GM21528 (cell line): ENCODE measurements at regions not wholly inside any gene's neighbourhood (a gene's known extent, or its start where the extent isn't known, plus 50 kb on each side); places are given as distances from the start of the nearest gene placed in this dataset.

Experiments used
- ATAC-seq: cut with Tn5 transposase; IDR thresholded peaks from one replicate; pipeline ENCODE4 v1.9.1; 2021; ENCODE audit warnings: mild to moderate bottlenecking, moderate library complexity; ENCODE audit not compliant: unreplicated experiment, low FRiP score

DNA sequence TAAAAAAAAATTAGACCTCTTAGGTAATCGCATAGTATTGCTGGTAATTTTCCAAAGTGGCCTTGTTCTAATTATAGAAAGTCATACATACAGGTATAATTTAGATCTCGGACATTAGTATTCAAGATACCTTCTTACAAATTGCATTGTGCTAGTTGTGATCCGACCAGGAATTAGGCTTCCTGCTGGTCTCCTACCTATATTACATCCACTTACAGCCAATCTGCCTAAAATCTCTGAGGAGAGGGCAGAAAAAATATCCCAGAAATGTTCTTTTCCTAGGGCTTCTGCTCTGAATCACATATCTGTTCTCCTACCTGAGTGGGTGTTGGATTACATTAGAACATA, 314.7 kb upstream of the GULP1 start:
- no peak for ATAC-seq

- no peak for ATAC-seq
These were observed 313.3 kb upstream of the GULP1 start for GRCh38 chr2:187978356-187978755.

DNA sequence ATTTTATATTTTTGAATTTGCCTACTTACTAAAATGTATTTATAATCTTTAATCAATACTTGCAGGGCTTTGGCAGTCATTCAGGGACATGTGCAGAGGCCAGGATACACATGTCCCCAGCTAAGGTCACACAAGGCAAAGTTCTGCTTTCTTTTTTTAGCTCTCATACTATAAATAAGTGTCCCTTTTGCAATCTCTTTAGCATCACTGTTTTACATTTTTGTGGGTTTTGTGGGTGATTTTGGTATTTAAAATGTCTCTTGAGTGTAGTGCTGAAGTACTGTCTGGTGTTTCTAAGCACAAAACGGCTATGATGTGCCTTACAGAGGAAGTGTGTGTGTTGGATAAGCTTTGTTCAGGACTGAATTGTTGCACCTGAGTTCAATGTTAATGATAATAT, 309.0 kb upstream of the GULP1 start:
- peak; percentile 92 for ATAC-seq

DNA sequence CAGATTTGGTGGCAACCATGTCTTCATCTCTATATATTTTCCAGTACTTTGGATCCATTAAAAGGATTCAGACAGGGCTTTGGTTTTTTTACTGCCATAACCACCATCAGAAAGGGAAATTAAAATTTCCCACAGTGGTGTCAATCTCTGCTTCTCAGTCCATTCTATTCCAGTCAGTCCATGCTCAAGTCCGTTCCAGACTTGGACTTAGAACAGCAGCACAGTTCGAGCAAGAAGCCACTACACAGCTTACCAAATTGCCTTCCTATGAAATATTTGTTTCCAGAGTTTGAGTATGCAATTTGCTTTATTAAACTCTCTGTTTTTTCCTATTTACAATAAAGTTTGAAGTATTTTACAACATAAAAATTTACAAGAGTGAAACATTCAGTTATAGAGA, 306.5 kb upstream of the GULP1 start:
- ATAC-seq: no peak

GRCh38 chr2:187985923-187986322, 305.8 kb upstream of the GULP1 start:
- ATAC-seq: no peak

DNA sequence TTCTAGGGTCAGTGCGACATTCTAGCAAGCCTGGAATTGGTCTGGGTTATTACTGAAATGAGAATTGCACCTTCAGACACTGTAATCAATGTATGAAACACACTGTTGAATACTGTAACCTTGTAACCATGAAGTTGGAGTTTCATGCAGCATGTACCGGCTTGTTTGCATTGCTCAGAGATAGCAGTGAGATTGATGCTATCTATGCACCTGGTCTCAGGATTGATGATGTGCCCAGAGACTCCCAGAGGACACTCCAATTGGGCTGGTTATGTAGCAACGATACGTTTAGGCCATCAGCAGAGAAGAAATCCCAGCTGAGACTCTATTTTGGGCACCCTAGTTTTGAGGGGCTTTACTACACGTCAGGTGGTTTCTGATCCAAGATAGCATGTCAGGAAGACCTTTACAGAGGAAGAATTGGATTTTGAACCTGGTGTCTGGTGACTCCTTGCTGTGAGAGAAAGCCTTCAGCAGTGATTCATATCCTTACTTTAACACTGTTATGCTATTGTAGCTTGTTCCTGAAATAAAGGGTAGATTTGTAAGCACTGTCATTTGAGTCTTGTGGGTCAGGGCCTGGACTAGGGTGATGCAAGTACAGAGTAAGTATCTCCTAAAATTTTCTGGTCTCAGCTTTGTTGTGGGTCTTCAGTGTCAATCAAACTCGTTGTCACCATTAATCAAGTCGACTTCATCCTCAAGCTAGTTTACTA, 305.1 kb upstream of the GULP1 start:
- ATAC-seq: no peak

DNA sequence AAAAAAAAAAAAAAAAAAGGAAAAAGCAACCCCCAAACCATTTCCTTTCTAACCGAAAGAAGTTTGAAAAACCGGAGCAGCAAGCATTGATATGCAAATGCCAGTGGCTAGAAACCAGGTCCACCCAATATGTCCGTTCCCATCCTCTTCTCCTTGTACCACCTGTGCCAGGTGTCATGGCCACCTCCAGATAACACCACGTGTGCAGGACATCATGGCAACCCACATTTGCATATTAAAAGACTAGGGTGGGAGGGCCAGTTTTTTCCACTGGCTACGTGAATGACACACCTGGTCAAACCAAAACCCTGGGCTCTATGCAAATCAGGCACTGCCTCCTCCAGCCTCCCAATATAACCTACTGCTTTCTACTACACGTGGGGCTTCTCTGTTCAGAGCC, 303.3 kb upstream of the GULP1 start:
- no peak for ATAC-seq

DNA sequence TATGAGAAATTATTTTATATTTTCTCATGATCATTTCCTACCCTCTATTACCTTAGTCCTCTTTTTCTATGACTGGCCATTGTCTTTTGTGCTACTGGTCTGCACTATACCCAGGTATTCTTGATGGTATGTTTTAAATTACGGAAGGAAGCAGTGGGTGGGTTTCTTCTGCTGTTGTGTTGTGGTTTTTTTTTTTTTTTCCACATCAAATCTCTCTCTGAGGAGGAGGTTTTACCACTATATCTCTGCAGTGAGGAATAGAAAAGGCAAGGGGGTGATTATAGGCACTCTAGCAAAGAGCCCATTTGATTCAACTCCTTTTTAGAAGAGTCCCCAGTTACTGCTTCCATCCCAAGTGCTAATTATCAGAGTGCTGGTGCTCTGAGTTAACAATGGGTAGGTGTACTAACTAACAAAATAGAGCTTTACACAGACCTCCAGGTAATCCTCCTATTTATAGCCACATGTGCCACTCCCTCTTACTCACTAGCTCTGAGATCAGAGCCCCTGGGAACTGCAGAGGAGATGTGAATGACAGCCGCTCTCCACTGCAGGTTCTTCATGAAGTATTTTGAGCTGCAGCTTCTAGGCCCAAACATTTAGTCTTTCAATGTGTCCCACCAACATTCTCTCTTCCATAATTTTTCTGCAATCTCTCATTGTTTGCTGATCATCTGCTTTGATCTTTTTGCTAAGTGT, 301.6 kb upstream of the GULP1 start:
- no peak for ATAC-seq

GRCh38 chr2:187991389-187991788, 300.3 kb upstream of the GULP1 start:
- no peak for ATAC-seq

DNA sequence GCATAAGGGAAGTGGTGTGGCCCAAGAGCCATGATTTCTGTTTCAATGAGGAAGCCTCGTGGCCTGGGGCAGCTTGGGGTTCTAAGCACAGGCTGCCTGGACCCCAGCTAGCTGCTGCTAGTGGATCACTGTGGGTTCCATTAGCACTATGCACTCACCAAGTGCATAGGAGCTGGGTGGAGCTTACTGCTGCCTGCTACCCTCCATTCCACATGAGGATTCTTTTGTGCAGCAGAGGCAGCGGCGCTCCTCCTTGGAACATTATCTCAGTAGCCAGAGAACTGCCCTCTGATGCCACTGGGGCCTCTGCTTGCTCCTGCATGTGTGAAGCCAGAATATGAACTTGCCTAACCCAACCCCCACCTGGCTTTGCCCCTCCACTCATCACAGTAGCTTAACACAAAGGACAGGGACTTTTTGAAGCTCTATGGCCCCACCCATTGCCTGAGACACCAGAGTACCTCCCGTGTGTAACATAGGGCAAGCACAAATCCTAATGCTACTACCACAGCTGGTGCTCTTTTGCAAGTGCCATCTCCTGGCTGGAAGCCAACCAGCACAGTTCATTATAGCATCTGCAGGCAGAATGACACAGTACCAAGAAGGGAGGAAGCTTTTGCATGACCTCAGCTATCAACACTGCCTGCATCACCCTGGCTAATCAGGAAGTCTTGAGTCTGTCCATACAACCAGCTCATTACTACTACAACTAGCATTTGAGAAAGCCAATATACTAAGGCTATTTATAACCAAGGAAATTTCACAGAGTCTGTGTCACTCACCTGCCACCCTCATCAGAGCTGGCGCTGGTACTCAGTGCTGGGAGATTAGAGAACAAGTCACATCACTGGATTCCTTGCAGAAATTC, 297.0 kb upstream of the GULP1 start:
- no peak for ATAC-seq

DNA sequence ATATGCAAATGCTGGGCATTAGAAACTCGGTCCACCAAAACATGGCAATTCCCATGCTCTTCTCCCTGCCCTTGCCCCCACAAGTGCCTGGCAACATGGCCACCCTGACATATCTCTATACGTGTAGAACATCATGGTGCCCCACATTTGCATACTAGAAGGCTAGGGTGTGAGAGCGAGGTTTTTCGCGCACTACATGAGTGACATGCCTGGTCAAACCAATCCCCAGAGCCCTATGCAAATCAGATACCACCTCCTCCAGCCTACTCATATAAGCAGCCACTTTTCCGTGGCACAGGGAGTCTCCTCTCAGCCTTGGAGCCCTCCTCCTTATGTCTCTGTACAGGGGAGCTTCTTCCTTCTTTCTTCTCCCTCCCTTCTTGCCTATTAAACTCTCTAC, 296.1 kb upstream of the GULP1 start:
- ATAC-seq: no peak

- no peak for ATAC-seq
These were observed 295.0 kb upstream of the GULP1 start for GRCh38 chr2:187996630-187997029.

- ATAC-seq: no peak
These were observed 291.5 kb upstream of the GULP1 start for GRCh38 chr2:188000189-188000588.

DNA sequence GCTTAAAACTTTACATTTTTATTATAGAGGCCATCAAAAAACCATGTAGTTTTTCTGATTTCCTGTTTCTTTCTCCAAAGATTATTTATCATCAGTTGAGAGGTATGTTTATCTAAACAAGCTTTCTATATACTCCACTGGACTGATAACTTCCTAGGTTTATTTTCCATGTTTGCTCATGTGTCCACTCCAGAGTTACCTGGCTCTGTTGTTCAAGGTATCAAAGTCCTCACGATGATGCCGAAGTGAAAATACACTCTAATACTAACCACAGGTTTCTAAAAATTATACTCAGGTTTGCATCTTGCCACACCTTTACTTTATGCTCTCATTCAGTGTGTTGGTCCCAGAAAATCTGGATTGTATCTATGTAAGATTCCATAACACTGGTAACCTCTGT, 287.9 kb upstream of the GULP1 start:
- no peak for ATAC-seq

DNA sequence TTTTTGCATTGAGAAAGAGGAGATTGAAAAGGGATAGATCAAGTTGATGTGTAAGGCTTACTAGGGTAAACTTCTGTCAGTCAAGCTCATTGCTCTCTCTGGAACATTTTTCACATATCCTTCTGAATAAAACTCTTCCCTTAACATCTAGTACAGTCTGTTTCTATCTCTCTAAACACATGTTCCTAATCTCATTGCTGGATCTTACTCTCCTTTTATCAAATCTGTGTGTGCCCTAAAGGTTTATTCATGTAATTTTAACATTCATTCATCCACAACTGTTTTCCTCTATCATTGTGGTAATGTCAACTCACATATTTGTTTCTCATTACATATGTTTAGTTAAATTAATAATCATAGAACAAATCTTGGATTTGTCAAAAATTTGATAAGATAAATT, 277.9 kb upstream of the GULP1 start:
- ATAC-seq: no peak

DNA sequence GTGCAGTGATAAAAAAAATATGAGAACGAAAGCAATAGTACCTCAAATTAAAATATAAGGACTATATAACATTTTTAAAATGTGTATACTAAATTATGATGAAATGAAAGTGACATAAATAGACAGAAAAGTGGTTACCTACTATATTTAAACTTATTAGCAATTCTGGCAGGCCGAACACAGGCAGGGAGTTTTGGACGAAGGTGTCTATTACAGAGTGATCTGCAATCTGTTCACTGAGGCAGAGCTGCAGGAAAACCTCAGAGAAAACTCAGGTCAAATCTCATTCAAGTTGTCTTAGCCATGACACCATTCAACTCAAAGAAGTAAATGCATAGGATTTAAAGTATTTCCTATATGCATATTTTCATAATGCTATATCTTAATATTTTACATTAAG, 274.8 kb upstream of the GULP1 start:
- no peak for ATAC-seq

DNA sequence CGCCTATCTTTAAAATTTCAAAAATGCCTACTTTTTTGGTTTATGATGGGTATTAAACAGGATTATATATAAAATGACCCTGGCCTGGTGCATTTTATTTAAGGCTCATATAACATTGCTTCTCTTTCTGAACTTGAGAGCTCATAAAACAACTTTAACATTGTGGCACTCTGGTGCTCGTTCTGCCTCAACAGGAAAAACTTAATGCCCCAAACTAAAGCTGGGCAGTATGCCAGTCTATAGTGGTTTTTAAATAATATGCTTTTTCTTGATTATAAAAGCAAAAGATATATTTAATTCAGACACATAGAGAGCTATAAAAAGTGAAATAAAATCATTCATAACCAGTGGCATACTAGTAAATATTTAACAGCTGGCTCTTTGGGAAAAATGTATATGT, 269.3 kb upstream of the GULP1 start:
- no peak for ATAC-seq

- ATAC-seq: no peak
These were observed 268.6 kb upstream of the GULP1 start for GRCh38 chr2:188023035-188023434.

DNA sequence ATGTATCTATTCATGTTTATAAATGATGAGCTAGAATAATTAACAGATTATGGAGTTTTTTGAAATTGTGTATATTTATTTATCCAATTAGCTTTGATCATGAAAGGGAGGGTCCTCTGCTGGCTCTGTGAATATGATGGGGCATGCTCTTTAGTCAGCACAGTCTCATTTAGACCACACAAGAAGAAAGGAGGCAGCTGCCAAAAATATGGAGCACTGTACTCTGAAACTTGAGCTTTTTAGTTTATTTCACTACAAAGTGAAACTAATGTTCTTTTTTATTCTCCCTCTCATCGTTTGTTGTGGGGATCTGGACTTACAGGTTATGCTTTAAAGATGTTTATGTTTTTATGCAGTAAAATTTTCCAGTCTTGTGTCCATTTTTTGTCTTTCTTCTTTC, 266.9 kb upstream of the GULP1 start:
- ATAC-seq: no peak

DNA sequence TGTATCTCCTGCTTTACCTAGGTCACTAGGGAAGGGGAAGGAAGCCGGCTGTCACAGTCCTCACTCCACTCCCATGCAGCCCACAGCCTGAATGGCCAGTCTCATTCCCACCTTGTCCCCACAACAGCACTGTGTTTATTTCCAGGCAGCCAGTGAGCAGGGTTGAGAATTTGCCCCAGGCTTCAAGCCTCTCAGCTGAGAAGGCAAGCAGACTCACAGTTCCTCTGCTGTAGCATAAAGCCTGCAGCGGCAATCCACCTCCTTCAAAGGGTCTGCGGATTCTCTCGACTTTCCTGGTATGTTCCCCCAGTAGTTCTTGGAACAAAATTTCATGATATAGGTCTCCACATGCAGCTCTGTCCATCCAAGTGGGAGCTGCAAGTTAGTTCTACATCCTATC, 262.9 kb upstream of the GULP1 start:
- ATAC-seq: no peak

GRCh38 chr2:188032306-188032705, 259.4 kb upstream of the GULP1 start:
- no peak for ATAC-seq

GRCh38 chr2:188032786-188033185, 258.9 kb upstream of the GULP1 start:
- no peak for ATAC-seq
